Right cardiac atrium (tissue), 5 donors: ENCODE measurements at regions not wholly inside any gene's neighbourhood (a gene's known extent, or its start where the extent isn't known, plus 50 kb on each side); places are given as distances from the start of the nearest gene placed in this dataset.

ENCODE experiments used
- ATAC-seq, 2 donors: fragments of 200-7000 bp; cut with Tn5 transposase; one replicate each; pipeline versions ENCODE4 v1.8.0 to v1.9.1; 2020; ENCODE audit warnings: moderate library complexity in 2 of 2, mild to moderate bottlenecking in 1 of 2
- DNase-seq, 3 donors: peaks; one replicate each; pipeline ENCODE4 v3.0.0-alpha.2; 2020
- H3K27ac ChIP-seq: one replicate; pipeline ENCODE4 v1.5.1; 2013; ENCODE audit warnings: mild to moderate bottlenecking, low read length, control low read depth, moderate library complexity
- H3K27me3 ChIP-seq: one replicate; pipeline ENCODE4 v1.6.1; 2013; ENCODE audit not compliant: control insufficient read depth, insufficient read depth
- H3K4me1 ChIP-seq: one replicate; pipeline ENCODE4 v1.6.1; 2013; ENCODE audit warnings: low read length; ENCODE audit not compliant: control insufficient read depth, insufficient read depth
- H3K4me3 ChIP-seq: one replicate; pipeline ENCODE4 v1.5.1; 2013; ENCODE audit warnings: low read length, control low read depth
- H3K9me3 ChIP-seq: one replicate; pipeline ENCODE4 v1.6.1; 2013; ENCODE audit warnings: low read length; ENCODE audit not compliant: control insufficient read depth
- WGBS: extraction: QIAGEN DNeasy Blood & Tissue Kit; methylation state at CpG from one replicate; pipeline ENCODE4 v1.1.7; 2013; 5-methylcytosine and 5-hydroxymethylcytosine counted together
- intact Hi-C, 4 donors: fragments of 100-400 bp; cut with DNase I; formaldehyde crosslinking; loops; one replicate each; pipeline versions ENCODE4 v1.11.0 to v1.14.0; 2022 to 2023
- donor health status: healthy with polysubstance abuse.
- donor health status: DM: no; HTN: yes; CAD: no.
- donor health status: DM: no; HTN: no; CAD: no.
- donor health status: DM: no; HTN: yes; CAD: no; lungs with severe emphysema.
- donor health status: DM: yes; HTN: yes; CAD: no.

DNA sequence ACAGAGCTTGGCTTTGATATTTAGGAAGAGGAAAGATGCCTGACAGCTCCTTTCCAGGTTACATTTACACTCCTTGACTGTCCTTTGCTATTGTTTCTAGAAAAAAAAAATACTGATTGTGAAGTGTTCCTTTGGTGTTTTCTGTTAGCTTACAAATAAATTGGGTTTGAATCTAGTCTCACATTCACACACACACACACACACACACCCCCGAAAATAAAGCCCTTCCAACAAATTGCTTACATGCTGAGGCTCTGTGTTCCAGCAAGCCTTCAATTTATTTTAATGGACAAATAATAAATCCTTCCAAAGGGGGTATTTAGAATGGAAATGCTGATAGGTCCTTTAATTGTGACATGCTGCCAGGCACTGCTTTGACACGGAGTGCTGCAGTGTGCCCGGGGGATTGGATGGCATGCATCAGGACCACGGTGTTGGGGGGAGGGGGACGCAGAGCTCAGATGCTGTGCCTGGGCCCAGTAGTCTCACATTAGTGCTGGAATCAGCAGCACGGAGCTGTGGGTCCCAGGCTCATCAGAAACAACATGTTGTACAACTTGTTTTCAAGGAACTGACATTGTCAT, 199.9 kb downstream of the CD83 start:
- intact Hi-C loops, result no loop called here
- 80% methylated on average over 6 of the region's 6 CpGs for WGBS
- no peak overlapping the region for H3K4me3 ChIP-seq
- no peaks in the 10 kb centered on the region for H3K4me1 ChIP-seq
- no peak for ATAC-seq
- H3K9me3 ChIP-seq, result no peaks in the 10 kb centered on the region
- no peaks in the 10 kb centered on the region for H3K27me3 ChIP-seq
- DNase-seq, result no peak
- H3K27ac ChIP-seq, result no peak overlapping the region

GRCh38 chr6:14320332-14320731, 202.8 kb downstream of the CD83 start:
- H3K4me1 ChIP-seq, result no peaks in the 10 kb centered on the region
- DNase-seq (no peak), ATAC-seq (no peak)
- H3K27ac ChIP-seq, result no peak overlapping the region
- intact Hi-C loops, result no loop called here
- 87% methylated on average over 5 of the region's 5 CpGs for WGBS
- H3K27me3 ChIP-seq, result no peaks in the 10 kb centered on the region
- no peaks in the 10 kb centered on the region for H3K9me3 ChIP-seq
- no peak overlapping the region for H3K4me3 ChIP-seq

GRCh38 chr6:14321992-14322772, 204.6 kb downstream of the CD83 start:
- ATAC-seq, result peak in 1 of 2 donors; percentile 38
- DNase-seq, result no peak
- Histone ChIP-seq H3K9me3 (no peaks in the 10 kb centered on the region), H3K4me1 (no peaks in the 10 kb centered on the region), H3K4me3 (no peak overlapping the region), H3K27ac (no peak overlapping the region), H3K27me3 (no peaks in the 10 kb centered on the region)
- WGBS, result 94% methylated on average over 10 of the region's 10 CpGs
- intact Hi-C loops, result no loop called here

GRCh38 chr6:14322841-14323240, 205.3 kb downstream of the CD83 start:
- Histone ChIP-seq H3K4me3 (no peak overlapping the region), H3K27ac (no peak overlapping the region), H3K9me3 (no peaks in the 10 kb centered on the region), H3K4me1 (no peaks in the 10 kb centered on the region), H3K27me3 (no peaks in the 10 kb centered on the region)
- 95% methylated on average over 3 of the region's 3 CpGs for WGBS
- ATAC-seq (no peak), DNase-seq (no peak)
- intact Hi-C loops, result no loop called here

- intact Hi-C loops, result no loop called here
- Histone ChIP-seq H3K4me1 (no peaks in the 10 kb centered on the region), H3K4me3 (no peak overlapping the region), H3K27me3 (no peaks in the 10 kb centered on the region), H3K9me3 (no peaks in the 10 kb centered on the region), H3K27ac (no peak overlapping the region)
- ATAC-seq (no peak), DNase-seq (no peak)
- WGBS, result 93% methylated on average over 2 of the region's 2 CpGs
Observed at GRCh38 chr6:14326774-14327173, 209.2 kb downstream of the CD83 start.

- peak; percentile 46 to 62 for ATAC-seq
- WGBS, result 74% methylated on average over 9 of the region's 9 CpGs
- H3K27ac ChIP-seq, result no peak overlapping the region
- intact Hi-C loops, result no loop called here
- peak in 1 of 3 donors; percentile 28 for DNase-seq
- no peaks in the 10 kb centered on the region for H3K27me3 ChIP-seq
- no peaks in the 10 kb centered on the region for H3K9me3 ChIP-seq
- H3K4me1 ChIP-seq, result no peaks in the 10 kb centered on the region
- no peak overlapping the region for H3K4me3 ChIP-seq
Observed at GRCh38 chr6:14328163-14328562, 210.6 kb downstream of the CD83 start.

- Histone ChIP-seq H3K4me3 (no peak overlapping the region), H3K4me1 (no peaks in the 10 kb centered on the region), H3K9me3 (no peaks in the 10 kb centered on the region), H3K27me3 (no peaks in the 10 kb centered on the region), H3K27ac (no peak overlapping the region)
- ATAC-seq, result no peak
- 63% methylated on average over 5 of the region's 5 CpGs for WGBS
- DNase-seq, result no peak
- intact Hi-C loops, result no loop called here
Observed at GRCh38 chr6:14333556-14334305, 216.2 kb downstream of the CD83 start.

DNA sequence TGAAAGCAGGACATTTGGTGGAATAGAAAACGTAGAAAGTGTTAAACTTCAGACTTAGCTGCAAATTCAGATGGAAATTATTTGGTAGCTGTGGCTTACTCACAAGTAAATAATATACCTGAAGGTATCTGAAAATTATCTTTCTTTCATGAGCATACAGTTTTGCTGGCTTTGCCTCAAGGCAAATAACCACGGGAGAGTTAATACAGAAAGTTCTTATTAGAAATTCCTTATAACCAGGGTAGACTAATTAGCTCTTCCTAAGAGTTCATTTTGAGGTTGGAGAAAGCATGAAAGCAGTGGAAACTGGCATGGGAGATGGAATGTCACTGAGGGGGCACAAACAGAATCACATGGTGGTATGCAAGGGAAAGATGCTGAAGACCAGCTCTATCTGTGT, 217.5 kb downstream of the CD83 start:
- Histone ChIP-seq H3K27ac (no peak overlapping the region), H3K4me3 (no peak overlapping the region), H3K27me3 (no peaks in the 10 kb centered on the region), H3K9me3 (no peaks in the 10 kb centered on the region), H3K4me1 (no peaks in the 10 kb centered on the region)
- DNase-seq (no peak), ATAC-seq (no peak)
- intact Hi-C loops, result no loop called here
- WGBS, result 90% methylated on average over 2 of the region's 2 CpGs

DNA sequence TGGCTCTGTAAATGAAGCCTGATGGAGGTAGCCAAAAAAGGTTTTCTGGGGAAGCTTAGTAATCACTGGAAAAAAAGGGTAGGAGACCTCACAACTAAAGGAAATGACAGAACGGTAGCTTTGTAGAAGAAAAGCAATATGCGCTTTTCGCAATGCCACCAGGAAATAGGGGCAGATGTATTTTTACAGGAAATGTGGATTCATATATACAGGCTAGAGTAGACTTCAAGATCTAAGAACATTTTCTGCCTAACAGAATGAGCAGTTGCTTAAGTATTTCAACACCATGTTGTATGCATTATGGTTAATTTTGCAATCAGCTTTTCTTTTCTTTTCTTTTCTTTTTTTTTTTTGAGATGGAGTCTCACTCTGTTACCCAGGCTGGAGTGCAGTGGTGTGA, 219.6 kb downstream of the CD83 start:
- ATAC-seq (no peak), DNase-seq (no peak)
- WGBS, result 80% methylated on average over 3 of the region's 3 CpGs
- H3K4me1 ChIP-seq, result no peaks in the 10 kb centered on the region
- no peak overlapping the region for H3K4me3 ChIP-seq
- no peaks in the 10 kb centered on the region for H3K27me3 ChIP-seq
- no peak overlapping the region for H3K27ac ChIP-seq
- intact Hi-C loops, result no loop called here
- no peaks in the 10 kb centered on the region for H3K9me3 ChIP-seq

DNA sequence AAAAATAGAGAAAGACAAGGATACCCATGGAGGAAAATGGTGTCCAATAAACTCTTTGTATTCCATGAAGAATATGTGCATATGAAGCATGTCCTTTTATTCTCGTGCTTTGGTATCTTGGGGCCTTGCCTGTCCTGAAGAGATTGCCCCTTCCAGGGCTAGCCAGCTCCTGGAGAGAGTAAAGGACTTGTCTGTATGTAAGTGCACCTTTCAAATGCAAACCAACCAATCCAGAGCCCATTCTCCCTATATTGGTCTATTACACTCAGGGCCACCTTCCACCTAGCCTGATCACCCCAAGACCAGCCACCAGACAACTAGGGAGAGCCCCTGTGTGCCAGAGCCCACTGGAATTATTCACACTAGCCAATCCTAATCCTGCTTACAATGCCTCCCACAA, 221.6 kb downstream of the CD83 start:
- DNase-seq (no peak), ATAC-seq (no peak)
- intact Hi-C loops, result no loop called here
- Histone ChIP-seq H3K27ac (no peak overlapping the region), H3K4me1 (no peaks in the 10 kb centered on the region), H3K9me3 (no peaks in the 10 kb centered on the region), H3K4me3 (no peak overlapping the region), H3K27me3 (no peaks in the 10 kb centered on the region)
- whole genome bisulfite sequencing, result 100% methylated on average over 1 of the region's 1 CpG
